ENCODE measurements at regions not wholly inside any gene's neighbourhood (a gene's known extent, or its start where the extent isn't known, plus 50 kb on each side); places are given as distances from the start of the nearest gene placed in this dataset.

- peaks cover 0 to 6% (median 0%) of the 10 kb centered on the region in 3 donors for H3K4me1 ChIP-seq (ENCODE audit: control insufficient read depth in 2 of 3, insufficient read depth in 2 of 3, low read depth in 1 of 3, low read length in 3 of 3)
- FAIRE-seq (no peak), DNase-seq (no peak)
- no peak overlapping the region for H3K9ac ChIP-seq (ENCODE audit: low read length in 3 of 3)
- intact Hi-C loops (cut with DNase I), result no loop called here
- TF ChIP-seq, protein P1, sequence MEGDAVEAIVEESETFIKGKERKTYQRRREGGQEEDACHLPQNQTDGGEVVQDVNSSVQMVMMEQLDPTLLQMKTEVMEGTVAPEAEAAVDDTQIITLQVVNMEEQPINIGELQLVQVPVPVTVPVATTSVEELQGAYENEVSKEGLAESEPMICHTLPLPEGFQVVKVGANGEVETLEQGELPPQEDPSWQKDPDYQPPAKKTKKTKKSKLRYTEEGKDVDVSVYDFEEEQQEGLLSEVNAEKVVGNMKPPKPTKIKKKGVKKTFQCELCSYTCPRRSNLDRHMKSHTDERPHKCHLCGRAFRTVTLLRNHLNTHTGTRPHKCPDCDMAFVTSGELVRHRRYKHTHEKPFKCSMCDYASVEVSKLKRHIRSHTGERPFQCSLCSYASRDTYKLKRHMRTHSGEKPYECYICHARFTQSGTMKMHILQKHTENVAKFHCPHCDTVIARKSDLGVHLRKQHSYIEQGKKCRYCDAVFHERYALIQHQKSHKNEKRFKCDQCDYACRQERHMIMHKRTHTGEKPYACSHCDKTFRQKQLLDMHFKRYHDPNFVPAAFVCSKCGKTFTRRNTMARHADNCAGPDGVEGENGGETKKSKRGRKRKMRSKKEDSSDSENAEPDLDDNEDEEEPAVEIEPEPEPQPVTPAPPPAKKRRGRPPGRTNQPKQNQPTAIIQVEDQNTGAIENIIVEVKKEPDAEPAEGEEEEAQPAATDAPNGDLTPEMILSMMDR (IDR thresholded peaks at IDR 0.05; ENCODE audit: borderline replicate concordance, extremely low read depth, insufficient read depth), result no peak
- no peaks in the 10 kb centered on the region for H3K27me3 ChIP-seq (ENCODE audit: control insufficient read depth, insufficient read depth, low read length)
- no peaks in the 10 kb centered on the region for H3K36me3 ChIP-seq (ENCODE audit: control insufficient read depth in 2 of 3, insufficient read depth in 3 of 3, low read length in 3 of 3)
- no peaks in the 10 kb centered on the region for H3K9me3 ChIP-seq (ENCODE audit: control insufficient read depth in 2 of 3, insufficient read depth in 1 of 3, low read length in 3 of 3)
- no peak overlapping the region for H3K27ac ChIP-seq (ENCODE audit: low read depth in 2 of 2, low read length in 2 of 2)
- no peak overlapping the region for H3K4me3 ChIP-seq (ENCODE audit: low read length in 3 of 3)
Observed at GRCh38 chr12:13588574-13588973, 392.0 kb downstream of the EMP1 start.

DNA sequence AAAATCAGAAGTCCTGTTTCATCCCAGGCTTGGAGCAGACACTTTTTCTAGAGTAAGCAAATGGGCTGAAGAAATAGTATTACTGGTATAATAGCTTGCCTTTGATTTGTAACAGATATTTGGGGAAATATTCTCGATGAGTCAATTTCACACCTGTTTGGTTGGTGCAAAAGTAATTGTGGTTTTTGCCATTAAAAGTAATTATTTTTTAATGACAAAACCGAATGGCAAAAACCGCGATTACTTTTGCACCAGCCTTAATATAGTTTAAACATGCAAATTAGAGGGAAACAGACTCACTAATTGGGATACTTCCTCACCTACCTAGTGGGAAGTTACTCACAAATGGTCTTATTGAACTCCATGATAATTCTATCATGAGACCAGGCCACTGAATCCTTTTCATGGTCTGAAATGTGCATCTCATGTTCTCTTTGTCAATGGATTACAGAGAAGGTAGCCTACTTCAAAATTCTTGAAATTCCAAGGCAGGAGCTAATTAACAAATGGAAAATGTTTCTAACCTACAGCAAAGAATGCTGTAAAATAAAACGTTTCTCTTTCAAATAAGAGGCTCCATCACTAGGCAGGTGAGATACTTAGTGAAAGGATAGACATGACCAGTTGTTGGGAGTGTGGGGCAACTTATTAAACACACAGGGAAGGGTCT lies 391.3 kb downstream of the EMP1 start:
- Histone ChIP-seq H3K27ac (ENCODE audit: low read depth in 2 of 2, low read length in 2 of 2) (no peak overlapping the region), H3K27me3 (ENCODE audit: control insufficient read depth, insufficient read depth, low read length) (no peaks in the 10 kb centered on the region), H3K4me1 (ENCODE audit: control insufficient read depth in 2 of 3, insufficient read depth in 2 of 3, low read depth in 1 of 3, low read length in 3 of 3) (peaks cover 0 to 6% (median 0%) of the 10 kb centered on the region in 3 donors), H3K36me3 (ENCODE audit: control insufficient read depth in 2 of 3, insufficient read depth in 3 of 3, low read length in 3 of 3) (no peaks in the 10 kb centered on the region), H3K4me3 (ENCODE audit: low read length in 3 of 3) (no peak overlapping the region), H3K9me3 (ENCODE audit: control insufficient read depth in 2 of 3, insufficient read depth in 1 of 3, low read length in 3 of 3) (no peaks in the 10 kb centered on the region), H3K9ac (ENCODE audit: low read length in 3 of 3) (no peak overlapping the region)
- TF ChIP-seq, protein P1 (IDR thresholded peaks at IDR 0.05; ENCODE audit: borderline replicate concordance, extremely low read depth, insufficient read depth), result no peak
- DNase-seq (peak in 2 of 5 donors; percentile 49 to 52), FAIRE-seq (no peak)
- intact Hi-C loops (cut with DNase I), result no loop called here

GRCh38 chr12:13586361-13586760 lies 389.8 kb downstream of the EMP1 start:
- Histone ChIP-seq H3K36me3 (ENCODE audit: control insufficient read depth in 2 of 3, insufficient read depth in 3 of 3, low read length in 3 of 3) (no peaks in the 10 kb centered on the region), H3K27ac (ENCODE audit: low read depth in 2 of 2, low read length in 2 of 2) (no peak overlapping the region), H3K4me1 (ENCODE audit: control insufficient read depth in 2 of 3, insufficient read depth in 2 of 3, low read depth in 1 of 3, low read length in 3 of 3) (no peaks in the 10 kb centered on the region), H3K9me3 (ENCODE audit: control insufficient read depth in 2 of 3, insufficient read depth in 1 of 3, low read length in 3 of 3) (no peaks in the 10 kb centered on the region), H3K27me3 (ENCODE audit: control insufficient read depth, insufficient read depth, low read length) (no peaks in the 10 kb centered on the region), H3K4me3 (ENCODE audit: low read length in 3 of 3) (no peak overlapping the region), H3K9ac (ENCODE audit: low read length in 3 of 3) (no peak overlapping the region)
- DNase-seq (no peak), FAIRE-seq (no peak)
- intact Hi-C loops (cut with DNase I), result no loop called here
- TF ChIP-seq, protein P1 (IDR thresholded peaks at IDR 0.05; ENCODE audit: borderline replicate concordance, extremely low read depth, insufficient read depth), result no peak

- Histone ChIP-seq H3K36me3 (ENCODE audit: control insufficient read depth in 2 of 3, insufficient read depth in 3 of 3, low read length in 3 of 3) (no peaks in the 10 kb centered on the region), H3K9me3 (ENCODE audit: control insufficient read depth in 2 of 3, insufficient read depth in 1 of 3, low read length in 3 of 3) (no peaks in the 10 kb centered on the region), H3K27me3 (ENCODE audit: control insufficient read depth, insufficient read depth, low read length) (no peaks in the 10 kb centered on the region), H3K9ac (ENCODE audit: low read length in 3 of 3) (no peak overlapping the region), H3K27ac (ENCODE audit: low read depth in 2 of 2, low read length in 2 of 2) (no peak overlapping the region), H3K4me3 (ENCODE audit: low read length in 3 of 3) (no peak overlapping the region), H3K4me1 (ENCODE audit: control insufficient read depth in 2 of 3, insufficient read depth in 2 of 3, low read depth in 1 of 3, low read length in 3 of 3) (no peaks in the 10 kb centered on the region)
- TF ChIP-seq, protein P1 (IDR thresholded peaks at IDR 0.05; ENCODE audit: borderline replicate concordance, extremely low read depth, insufficient read depth), result no peak
- no peak for FAIRE-seq
- DNase-seq, result no peak
- intact Hi-C loops (cut with DNase I), result no loop called here
Observed at GRCh38 chr12:13584541-13584940, 388.0 kb downstream of the EMP1 start.
